ENCODE measurements at regions not wholly inside any gene's neighbourhood (a gene's known extent, or its start where the extent isn't known, plus 50 kb on each side); places are given as distances from the start of the nearest gene placed in this dataset.

- no peak overlapping the region for H3K27ac ChIP-seq (ENCODE audit: low read depth in 1 of 2, low read length in 2 of 2)
- intact Hi-C loops (cut with DNase I): no loop called here
- no peaks in the 10 kb centered on the region for H3K36me3 ChIP-seq (ENCODE audit: control insufficient read depth in 1 of 2, insufficient read depth in 2 of 2, low read length in 1 of 2)
- WGBS, 2 donors: 91 to 95% methylated on average over 7 of the region's 7 CpGs
- DNase-seq (no peak), ATAC-seq (ENCODE audit: low FRiP score) (no peak)
- peaks cover 2% of the 10 kb centered on the region for H3K9me3 ChIP-seq (ENCODE audit: control insufficient read depth, low read length)
- H3K27me3 ChIP-seq (ENCODE audit: control insufficient read depth in 1 of 2, insufficient read depth in 2 of 2, low read length in 1 of 2): peaks cover 0 to 6% of the 10 kb centered on the region in 2 donors
- no peaks in the 10 kb centered on the region for H3K4me1 ChIP-seq (ENCODE audit: control insufficient read depth in 1 of 2, insufficient read depth in 2 of 2, low read length in 2 of 2)
- H3K4me3 ChIP-seq (ENCODE audit: low read length in 2 of 2): no peak overlapping the region
Observed at GRCh38 chr10:21165489-21165888, 268.4 kb upstream of the NEBL start.

DNA sequence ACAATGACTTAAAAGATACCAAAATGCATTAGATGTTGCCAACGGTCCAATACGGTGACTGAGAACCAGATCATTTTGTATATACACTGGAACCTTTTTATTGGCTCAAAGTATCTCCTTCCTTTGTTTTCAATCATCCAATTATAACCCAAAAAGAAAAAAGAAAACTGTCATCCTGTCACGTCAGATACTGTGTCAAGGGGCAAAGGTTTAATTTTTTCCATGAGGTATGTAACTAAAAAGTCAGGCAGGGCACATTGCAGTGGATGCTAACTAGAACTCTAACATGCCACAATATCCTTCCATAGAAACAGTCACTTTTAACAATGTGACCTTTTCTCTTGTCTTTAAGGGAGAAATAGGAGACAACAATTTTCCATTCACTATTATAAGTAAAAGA is 267.6 kb upstream of the NEBL start:
- Histone ChIP-seq H3K4me1 (ENCODE audit: control insufficient read depth in 1 of 2, insufficient read depth in 2 of 2, low read length in 2 of 2) (no peaks in the 10 kb centered on the region), H3K9me3 (ENCODE audit: control insufficient read depth, low read length) (peaks cover 2% of the 10 kb centered on the region), H3K4me3 (ENCODE audit: low read length in 2 of 2) (no peak overlapping the region), H3K27ac (ENCODE audit: low read depth in 1 of 2, low read length in 2 of 2) (no peak overlapping the region), H3K27me3 (ENCODE audit: control insufficient read depth in 1 of 2, insufficient read depth in 2 of 2, low read length in 1 of 2) (peaks cover 0 to 6% of the 10 kb centered on the region in 2 donors), H3K36me3 (ENCODE audit: control insufficient read depth in 1 of 2, insufficient read depth in 2 of 2, low read length in 1 of 2) (no peaks in the 10 kb centered on the region)
- intact Hi-C loops (cut with DNase I): no loop called here
- DNase-seq (no peak), ATAC-seq (ENCODE audit: low FRiP score) (no peak)
- 70 to 91% methylated on average over 3 of the region's 3 CpGs for WGBS, 2 donors

DNA sequence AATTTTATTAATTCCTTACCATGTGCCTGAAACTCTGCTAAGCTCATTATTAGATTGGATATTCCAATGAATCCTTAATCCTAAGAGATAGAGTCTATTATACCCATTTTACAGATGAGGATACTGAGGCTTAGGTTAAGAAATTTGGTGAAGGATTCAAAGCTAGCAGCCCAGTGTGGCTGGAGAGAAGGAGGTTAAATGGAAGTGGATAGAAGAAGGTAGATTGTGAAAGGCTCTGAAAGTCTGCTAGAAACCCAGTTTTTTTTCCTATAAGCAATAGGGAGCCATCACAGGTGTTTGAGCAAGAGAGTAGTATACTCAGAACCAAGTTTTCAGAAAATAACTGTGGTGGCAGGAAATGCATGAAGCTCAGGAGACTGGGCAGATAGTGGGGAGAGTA is 265.8 kb upstream of the NEBL start:
- intact Hi-C loops (cut with DNase I): no loop called here
- Histone ChIP-seq H3K27me3 (ENCODE audit: control insufficient read depth in 1 of 2, insufficient read depth in 2 of 2, low read length in 1 of 2) (peaks cover 0 to 8% of the 10 kb centered on the region in 2 donors), H3K4me1 (ENCODE audit: control insufficient read depth in 1 of 2, insufficient read depth in 2 of 2, low read length in 2 of 2) (no peaks in the 10 kb centered on the region), H3K36me3 (ENCODE audit: control insufficient read depth in 1 of 2, insufficient read depth in 2 of 2, low read length in 1 of 2) (no peaks in the 10 kb centered on the region), H3K27ac (ENCODE audit: low read depth in 1 of 2, low read length in 2 of 2) (no peak overlapping the region), H3K9me3 (ENCODE audit: control insufficient read depth, low read length) (peaks cover 3% of the 10 kb centered on the region), H3K4me3 (ENCODE audit: low read length in 2 of 2) (no peak overlapping the region)
- DNase-seq (no peak), ATAC-seq (ENCODE audit: low FRiP score) (no peak)

GRCh38 chr10:21161647-21162046 is 264.5 kb upstream of the NEBL start:
- Histone ChIP-seq H3K27ac (ENCODE audit: low read depth in 1 of 2, low read length in 2 of 2) (no peak overlapping the region), H3K4me3 (ENCODE audit: low read length in 2 of 2) (no peak overlapping the region), H3K27me3 (ENCODE audit: control insufficient read depth in 1 of 2, insufficient read depth in 2 of 2, low read length in 1 of 2) (peaks cover 0 to 8% of the 10 kb centered on the region in 2 donors), H3K9me3 (ENCODE audit: control insufficient read depth, low read length) (peaks cover 3% of the 10 kb centered on the region), H3K4me1 (ENCODE audit: control insufficient read depth in 1 of 2, insufficient read depth in 2 of 2, low read length in 2 of 2) (no peaks in the 10 kb centered on the region), H3K36me3 (ENCODE audit: control insufficient read depth in 1 of 2, insufficient read depth in 2 of 2, low read length in 1 of 2) (no peaks in the 10 kb centered on the region)
- ATAC-seq (ENCODE audit: low FRiP score) (no peak), DNase-seq (no peak)
- intact Hi-C loops (cut with DNase I): no loop called here
- WGBS, 2 donors: 89 to 95% methylated on average over 2 of the region's 2 CpGs

DNA sequence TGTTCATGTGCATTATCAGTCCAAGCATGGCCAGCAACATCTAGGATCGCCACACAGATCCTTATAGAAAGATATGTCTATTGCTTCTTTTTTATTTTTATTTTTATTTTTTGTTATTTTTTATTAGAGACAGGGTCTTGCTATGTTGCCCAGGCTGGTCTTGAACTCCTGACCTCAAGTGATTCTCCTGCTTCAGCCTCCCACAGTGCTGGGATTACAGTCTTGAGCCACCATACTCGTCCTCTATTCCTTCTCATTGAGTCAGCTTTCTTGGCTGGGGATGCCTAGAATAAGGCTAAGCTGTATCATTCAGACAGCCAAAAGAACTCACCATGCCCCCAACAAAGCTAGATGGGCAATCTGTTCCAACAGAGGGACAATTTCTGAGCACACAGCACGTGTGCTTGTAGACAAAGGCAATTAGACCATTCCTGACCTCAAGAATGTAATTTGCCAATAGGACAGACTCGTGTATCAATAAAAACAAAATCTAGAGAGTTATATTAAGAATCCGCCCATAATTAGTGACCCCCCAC is 264.0 kb upstream of the NEBL start:
- Histone ChIP-seq H3K27me3 (ENCODE audit: control insufficient read depth in 1 of 2, insufficient read depth in 2 of 2, low read length in 1 of 2) (peaks cover 0 to 8% of the 10 kb centered on the region in 2 donors), H3K4me3 (ENCODE audit: low read length in 2 of 2) (no peak overlapping the region), H3K27ac (ENCODE audit: low read depth in 1 of 2, low read length in 2 of 2) (no peak overlapping the region), H3K9me3 (ENCODE audit: control insufficient read depth, low read length) (peaks cover 3% of the 10 kb centered on the region), H3K4me1 (ENCODE audit: control insufficient read depth in 1 of 2, insufficient read depth in 2 of 2, low read length in 2 of 2) (no peaks in the 10 kb centered on the region), H3K36me3 (ENCODE audit: control insufficient read depth in 1 of 2, insufficient read depth in 2 of 2, low read length in 1 of 2) (no peaks in the 10 kb centered on the region)
- intact Hi-C loops (cut with DNase I): no loop called here
- DNase-seq (no peak), ATAC-seq (ENCODE audit: low FRiP score) (no peak)
- WGBS, 2 donors: 82 to 83% methylated on average over 5 of the region's 5 CpGs

GRCh38 chr10:21160116-21160515 is 263.0 kb upstream of the NEBL start:
- WGBS, 2 donors: 50 to 66% methylated on average over 4 of the region's 4 CpGs
- H3K4me1 ChIP-seq (ENCODE audit: control insufficient read depth in 1 of 2, insufficient read depth in 2 of 2, low read length in 2 of 2): no peaks in the 10 kb centered on the region
- peaks cover 0 to 8% of the 10 kb centered on the region in 2 donors for H3K27me3 ChIP-seq (ENCODE audit: control insufficient read depth in 1 of 2, insufficient read depth in 2 of 2, low read length in 1 of 2)
- H3K36me3 ChIP-seq (ENCODE audit: control insufficient read depth in 1 of 2, insufficient read depth in 2 of 2, low read length in 1 of 2): no peaks in the 10 kb centered on the region
- ATAC-seq (ENCODE audit: low FRiP score): no peak
- intact Hi-C loops (cut with DNase I): no loop called here
- H3K4me3 ChIP-seq (ENCODE audit: low read length in 2 of 2): no peak overlapping the region
- H3K27ac ChIP-seq (ENCODE audit: low read depth in 1 of 2, low read length in 2 of 2): no peak overlapping the region
- peaks cover 3% of the 10 kb centered on the region for H3K9me3 ChIP-seq (ENCODE audit: control insufficient read depth, low read length)
- no peak for DNase-seq

- intact Hi-C loops (cut with DNase I): no loop called here
- no peak for DNase-seq
- H3K4me3 ChIP-seq (ENCODE audit: low read length in 2 of 2): no peak overlapping the region
- H3K27ac ChIP-seq (ENCODE audit: low read depth in 1 of 2, low read length in 2 of 2): no peak overlapping the region
- H3K36me3 ChIP-seq (ENCODE audit: control insufficient read depth in 1 of 2, insufficient read depth in 2 of 2, low read length in 1 of 2): no peaks in the 10 kb centered on the region
- ATAC-seq (ENCODE audit: low FRiP score): no peak
- H3K27me3 ChIP-seq (ENCODE audit: control insufficient read depth in 1 of 2, insufficient read depth in 2 of 2, low read length in 1 of 2): peaks cover 0 to 8% of the 10 kb centered on the region in 2 donors
- no peaks in the 10 kb centered on the region for H3K4me1 ChIP-seq (ENCODE audit: control insufficient read depth in 1 of 2, insufficient read depth in 2 of 2, low read length in 2 of 2)
- peaks cover 3% of the 10 kb centered on the region for H3K9me3 ChIP-seq (ENCODE audit: control insufficient read depth, low read length)
- WGBS, 2 donors: 87% methylated on average over 4 of the region's 4 CpGs
Observed at GRCh38 chr10:21159669-21160068, 262.6 kb upstream of the NEBL start.

DNA sequence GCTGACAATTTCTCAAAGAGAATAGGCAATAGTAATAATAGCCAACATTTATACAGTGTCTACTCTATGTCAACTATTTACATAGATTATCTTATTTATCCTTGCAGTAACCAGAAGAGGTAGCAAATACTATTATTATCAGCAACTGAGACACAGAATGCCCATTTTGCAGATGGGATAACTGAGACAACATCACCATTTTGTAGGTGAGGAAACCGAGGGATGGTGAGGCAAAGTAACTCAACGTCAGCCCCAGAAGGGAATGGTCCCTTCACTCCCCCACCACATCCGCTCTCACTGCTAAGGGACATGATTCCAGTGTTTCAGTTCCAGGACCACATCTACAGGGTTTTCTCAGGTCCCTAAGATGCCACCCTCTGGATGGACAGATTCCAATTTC is 261.2 kb upstream of the NEBL start:
- peaks cover 0 to 7% of the 10 kb centered on the region in 2 donors for H3K27me3 ChIP-seq (ENCODE audit: control insufficient read depth in 1 of 2, insufficient read depth in 2 of 2, low read length in 1 of 2)
- 94 to 98% methylated on average over 3 of the region's 3 CpGs for WGBS, 2 donors
- DNase-seq: no peak
- no peak overlapping the region for H3K27ac ChIP-seq (ENCODE audit: low read depth in 1 of 2, low read length in 2 of 2)
- no peaks in the 10 kb centered on the region for H3K4me1 ChIP-seq (ENCODE audit: control insufficient read depth in 1 of 2, insufficient read depth in 2 of 2, low read length in 2 of 2)
- no peaks in the 10 kb centered on the region for H3K36me3 ChIP-seq (ENCODE audit: control insufficient read depth in 1 of 2, insufficient read depth in 2 of 2, low read length in 1 of 2)
- H3K9me3 ChIP-seq (ENCODE audit: control insufficient read depth, low read length): peaks cover 3% of the 10 kb centered on the region
- no peak overlapping the region for H3K4me3 ChIP-seq (ENCODE audit: low read length in 2 of 2)
- no peak for ATAC-seq (ENCODE audit: low FRiP score)
- intact Hi-C loops (cut with DNase I): no loop called here

DNA sequence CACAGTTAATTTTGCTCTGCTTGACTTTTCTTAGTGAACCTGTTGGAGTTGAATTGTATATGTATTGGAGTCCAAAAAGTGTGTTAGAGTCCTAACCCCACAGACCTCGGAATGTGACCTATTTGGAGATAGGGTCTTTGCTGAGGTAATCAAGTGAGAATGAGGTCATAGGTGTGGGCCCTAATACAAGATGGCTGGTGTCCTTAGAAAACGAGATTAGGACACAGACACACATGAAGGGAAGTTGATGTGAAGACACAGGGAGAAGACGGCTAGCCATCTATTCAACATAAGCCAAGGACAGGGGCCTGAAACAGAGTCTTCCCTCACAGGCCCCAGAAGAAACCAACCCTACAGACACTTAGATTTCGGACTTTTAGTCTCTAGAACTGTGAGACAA is 260.6 kb upstream of the NEBL start:
- Histone ChIP-seq H3K27me3 (ENCODE audit: control insufficient read depth in 1 of 2, insufficient read depth in 2 of 2, low read length in 1 of 2) (peaks cover 0 to 7% of the 10 kb centered on the region in 2 donors), H3K27ac (ENCODE audit: low read depth in 1 of 2, low read length in 2 of 2) (no peak overlapping the region), H3K9me3 (ENCODE audit: control insufficient read depth, low read length) (peaks cover 3% of the 10 kb centered on the region), H3K36me3 (ENCODE audit: control insufficient read depth in 1 of 2, insufficient read depth in 2 of 2, low read length in 1 of 2) (no peaks in the 10 kb centered on the region), H3K4me3 (ENCODE audit: low read length in 2 of 2) (no peak overlapping the region), H3K4me1 (ENCODE audit: control insufficient read depth in 1 of 2, insufficient read depth in 2 of 2, low read length in 2 of 2) (no peaks in the 10 kb centered on the region)
- intact Hi-C loops (cut with DNase I): no loop called here
- DNase-seq (no peak), ATAC-seq (ENCODE audit: low FRiP score) (no peak)
- 80 to 88% methylated on average over 4 of the region's 4 CpGs for WGBS, 2 donors
